ENCODE measurements at regions not wholly inside any gene's neighbourhood (a gene's known extent, or its start where the extent isn't known, plus 50 kb on each side); places are given as distances from the start of the nearest gene placed in this dataset.

- Histone ChIP-seq H3K9me3 (replicated peaks in 1 of 3) (no peaks in the 10 kb centered on the region), H3K4me1 (replicated peaks in 1 of 2) (no peaks in the 10 kb centered on the region), H3K4me3 (no peak overlapping the region), H3K27me3 (no peaks in the 10 kb centered on the region), H3K36me3 (replicated peaks in 1 of 2) (no peaks in the 10 kb centered on the region), H3K27ac (no peak overlapping the region)
- DNase-seq: no peak
- WGBS, 4 donors: 21 to 27% (median 24%) methylated on average over 1 of the region's 1 CpG
- no peak for TF ChIP-seq CTCF (IDR thresholded peaks at IDR 0.05)
- no peak for TF ChIP-seq POLR2A (IDR thresholded peaks at IDR 0.05)
- intact Hi-C loops (cut with DNase I): no loop called here
Measured at GRCh38 chr1:79264285-79264684, 257.8 kb upstream of the ADGRL4 start.

- Histone ChIP-seq H3K27ac (no peak overlapping the region), H3K4me3 (no peak overlapping the region), H3K27me3 (no peaks in the 10 kb centered on the region), H3K4me1 (replicated peaks in 1 of 2) (no peaks in the 10 kb centered on the region), H3K36me3 (replicated peaks in 1 of 2) (no peaks in the 10 kb centered on the region), H3K9me3 (replicated peaks in 1 of 3) (no peaks in the 10 kb centered on the region)
- no peak for DNase-seq
- TF ChIP-seq POLR2A (IDR thresholded peaks at IDR 0.05) (no peak), CTCF (IDR thresholded peaks at IDR 0.05) (no peak)
- WGBS, 4 donors: 62 to 69% (median 63%) methylated on average over 3 of the region's 3 CpGs
- intact Hi-C loops (cut with DNase I): no loop called here
Measured at GRCh38 chr1:79262745-79263258, 256.3 kb upstream of the ADGRL4 start.

- Histone ChIP-seq H3K9me3 (replicated peaks in 1 of 3) (no peaks in the 10 kb centered on the region), H3K27me3 (no peaks in the 10 kb centered on the region), H3K4me3 (no peak overlapping the region), H3K4me1 (replicated peaks in 1 of 2) (no peaks in the 10 kb centered on the region), H3K36me3 (replicated peaks in 1 of 2) (no peaks in the 10 kb centered on the region), H3K27ac (no peak overlapping the region)
- DNase-seq: no peak
- WGBS, 4 donors: 48 to 55% (median 54%) methylated on average over 5 of the region's 5 CpGs
- intact Hi-C loops (cut with DNase I): no loop called here
- TF ChIP-seq CTCF (IDR thresholded peaks at IDR 0.05) (peak in 3 of 6 experiments; percentile 26 to 35 (median 33)), POLR2A (IDR thresholded peaks at IDR 0.05) (no peak)
Measured at GRCh38 chr1:79259390-79260336, 253.1 kb upstream of the ADGRL4 start.

DNA sequence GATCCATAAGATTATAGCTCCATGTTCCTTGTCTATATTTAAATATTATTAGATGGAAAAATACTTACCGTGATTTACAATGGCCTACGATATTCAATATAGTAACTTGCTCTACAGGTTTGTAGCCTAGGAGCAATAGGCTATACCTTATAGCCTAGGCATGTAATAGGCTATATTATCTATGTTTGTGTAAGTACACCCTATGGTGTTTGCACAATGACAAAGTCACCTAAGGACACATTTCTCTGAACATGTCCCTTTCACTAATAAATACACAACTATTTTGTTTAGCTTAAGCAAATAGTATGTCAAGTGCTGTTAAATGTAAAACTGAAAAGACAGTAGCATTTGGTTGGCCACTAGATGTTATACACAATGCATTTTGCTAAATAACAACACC is 248.9 kb upstream of the ADGRL4 start:
- Histone ChIP-seq H3K9me3 (replicated peaks in 1 of 3) (peaks cover 0 to 4% (median 0%) of the 10 kb centered on the region in 3 donors), H3K4me1 (replicated peaks in 1 of 2) (no peaks in the 10 kb centered on the region), H3K36me3 (replicated peaks in 1 of 2) (no peaks in the 10 kb centered on the region), H3K27ac (no peak overlapping the region), H3K4me3 (no peak overlapping the region), H3K27me3 (no peaks in the 10 kb centered on the region)
- WGBS, 4 donors: 84 to 93% (median 84%) methylated on average over 2 of the region's 2 CpGs
- intact Hi-C loops (cut with DNase I): no loop called here
- TF ChIP-seq CTCF (IDR thresholded peaks at IDR 0.05) (no peak), POLR2A (IDR thresholded peaks at IDR 0.05) (no peak)
- DNase-seq: no peak

All from adrenal gland (tissue), 9 donors.